ENCODE measurements at regions not wholly inside any gene's neighbourhood (a gene's known extent, or its start where the extent isn't known, plus 50 kb on each side); places are given as distances from the start of the nearest gene placed in this dataset.

- ChIA-PET CTCF (interaction anchor here (0.7 to 1.2 kb wide), 2 partner anchors 20 to 62 kb away, joined by 3 read pairs; no protein-coding TSS in a partner anchor), POLR2A (no interaction called here)
- no peak for DNase-seq (ENCODE audit: extremely low spot score)
- TF ChIP-seq CTCF (IDR thresholded peaks at IDR 0.05; ENCODE audit: control extremely low read depth, extremely low read depth, low read depth, missing control alignments), result no peak
These were observed 297.9 kb downstream of the GATA3 start for GRCh38 chr10:8352171-8353075.

- TF ChIP-seq CTCF (IDR thresholded peaks at IDR 0.05; ENCODE audit: control extremely low read depth, extremely low read depth, low read depth, missing control alignments), result no peak
- ChIA-PET POLR2A (no interaction called here), CTCF (no interaction called here)
- DNase-seq (ENCODE audit: extremely low spot score), result no peak
These were observed 301.8 kb downstream of the GATA3 start for GRCh38 chr10:8356283-8356682.

GRCh38 chr10:8359467-8359866 lies 305.0 kb downstream of the GATA3 start:
- no peak for DNase-seq (ENCODE audit: extremely low spot score)
- CTCF ChIA-PET, result interaction anchor here (1.3 to 1.4 kb wide), 2 partner anchors 16 to 21 kb away, joined by 3 read pairs; no protein-coding TSS in a partner anchor
- POLR2A ChIA-PET, result no interaction called here
- no peak for TF ChIP-seq CTCF (IDR thresholded peaks at IDR 0.05; ENCODE audit: control extremely low read depth, extremely low read depth, low read depth, missing control alignments)

GRCh38 chr10:8360365-8360764 lies 305.9 kb downstream of the GATA3 start:
- TF ChIP-seq CTCF (IDR thresholded peaks at IDR 0.05; ENCODE audit: control extremely low read depth, extremely low read depth, low read depth, missing control alignments), result no peak
- no peak for DNase-seq (ENCODE audit: extremely low spot score)
- ChIA-PET POLR2A (no interaction called here), CTCF (interaction anchor here (1.3 to 1.4 kb wide), 3 partner anchors 14 to 20 kb away, joined by 3 to 7 read pairs (median 3); no protein-coding TSS in a partner anchor)

GRCh38 chr10:8360814-8361509 lies 306.5 kb downstream of the GATA3 start:
- no peak for TF ChIP-seq CTCF (IDR thresholded peaks at IDR 0.05; ENCODE audit: control extremely low read depth, extremely low read depth, low read depth, missing control alignments)
- CTCF ChIA-PET, result interaction anchor here (1.3 to 1.4 kb wide), 2 partner anchors 13 to 19 kb away, joined by 3 to 7 read pairs; no protein-coding TSS in a partner anchor
- POLR2A ChIA-PET, result no interaction called here

GRCh38 chr10:8361510-8361844 lies 307.0 kb downstream of the GATA3 start:
- ChIA-PET CTCF (no interaction called here), POLR2A (no interaction called here)
- DNase-seq (ENCODE audit: extremely low spot score), result no peak
- no peak for TF ChIP-seq CTCF (IDR thresholded peaks at IDR 0.05; ENCODE audit: control extremely low read depth, extremely low read depth, low read depth, missing control alignments)

More at GRCh38 chr10:8360814-8361509, 306.5 kb downstream of the GATA3 start:
- DNase-seq (ENCODE audit: extremely low spot score), result no peak
